ENCODE measurements at regions not wholly inside any gene's neighbourhood (a gene's known extent, or its start where the extent isn't known, plus 50 kb on each side); places are given as distances from the start of the nearest gene placed in this dataset.
"Not testable (repeated sequence)": the region's sequence is repeated elsewhere in the genome, so short reads cannot be mapped to it uniquely, and the experiment has no call there.

GRCh38 chr5:23763170-23763569, 255.8 kb downstream of the PRDM9 start:
- Histone ChIP-seq H3K27ac (ENCODE audit: low read depth) (no peak overlapping the region), H3K36me3 (ENCODE audit: insufficient read depth) (no peaks in the 10 kb centered on the region), H3K4me1 (ENCODE audit: insufficient read depth) (no peaks in the 10 kb centered on the region), H3K4me3 (ENCODE audit: low read depth, low read length) (no peak overlapping the region)
- DNase-seq (ENCODE audit: extremely low spot score), result no peak
- 86% methylated on average over 1 of the region's 1 CpG for WGBS

- no peaks in the 10 kb centered on the region for H3K4me1 ChIP-seq (ENCODE audit: insufficient read depth)
- DNase-seq (ENCODE audit: extremely low spot score), result no peak
- WGBS, result 62% methylated on average over 3 of the region's 3 CpGs
- H3K4me3 ChIP-seq (ENCODE audit: low read depth, low read length), result no peak overlapping the region
- no peaks in the 10 kb centered on the region for H3K36me3 ChIP-seq (ENCODE audit: insufficient read depth)
- no peak overlapping the region for H3K27ac ChIP-seq (ENCODE audit: low read depth)
These were observed 269.3 kb downstream of the PRDM9 start for GRCh38 chr5:23776684-23777083.

- H3K4me3 ChIP-seq (ENCODE audit: low read depth, low read length); H3K36me3 ChIP-seq (ENCODE audit: insufficient read depth); H3K27ac ChIP-seq (ENCODE audit: low read depth); DNase-seq (ENCODE audit: extremely low spot score); H3K4me1 ChIP-seq (ENCODE audit: insufficient read depth): not testable (repeated sequence)
- 94% methylated on average over 4 of the region's 4 CpGs for WGBS
These were observed 292.9 kb downstream of the PRDM9 start for GRCh38 chr5:23800307-23800706.

- no peaks in the 10 kb centered on the region for H3K36me3 ChIP-seq (ENCODE audit: insufficient read depth)
- no peak for DNase-seq (ENCODE audit: extremely low spot score)
- no peak overlapping the region for H3K4me3 ChIP-seq (ENCODE audit: low read depth, low read length)
- WGBS, result 45% methylated on average over 5 of the region's 5 CpGs
- H3K4me1 ChIP-seq (ENCODE audit: insufficient read depth), result no peaks in the 10 kb centered on the region
- H3K27ac ChIP-seq (ENCODE audit: low read depth), result no peak overlapping the region
These were observed 313.5 kb downstream of the PRDM9 start for GRCh38 chr5:23820765-23821471.

- no peaks in the 10 kb centered on the region for H3K36me3 ChIP-seq (ENCODE audit: insufficient read depth)
- no peak overlapping the region for H3K27ac ChIP-seq (ENCODE audit: low read depth)
- no peaks in the 10 kb centered on the region for H3K4me1 ChIP-seq (ENCODE audit: insufficient read depth)
- DNase-seq (ENCODE audit: extremely low spot score), result no peak
- WGBS, result 50% methylated on average over 8 of the region's 8 CpGs
- H3K4me3 ChIP-seq (ENCODE audit: low read depth, low read length), result no peak overlapping the region
These were observed 316.1 kb downstream of the PRDM9 start for GRCh38 chr5:23823521-23823920.

- no peaks in the 10 kb centered on the region for H3K4me1 ChIP-seq (ENCODE audit: insufficient read depth)
- WGBS, result 56% methylated on average over 5 of the region's 5 CpGs
- no peak for DNase-seq (ENCODE audit: extremely low spot score)
- H3K36me3 ChIP-seq (ENCODE audit: insufficient read depth), result no peaks in the 10 kb centered on the region
- no peak overlapping the region for H3K27ac ChIP-seq (ENCODE audit: low read depth)
- H3K4me3 ChIP-seq (ENCODE audit: low read depth, low read length), result no peak overlapping the region
These were observed 317.8 kb downstream of the PRDM9 start for GRCh38 chr5:23825196-23825595.

- H3K36me3 ChIP-seq (ENCODE audit: insufficient read depth), result no peaks in the 10 kb centered on the region
- H3K4me3 ChIP-seq (ENCODE audit: low read depth, low read length), result no peak overlapping the region
- no peaks in the 10 kb centered on the region for H3K4me1 ChIP-seq (ENCODE audit: insufficient read depth)
- no peak overlapping the region for H3K27ac ChIP-seq (ENCODE audit: low read depth)
- DNase-seq (ENCODE audit: extremely low spot score), result no peak
These were observed 332.7 kb downstream of the PRDM9 start for GRCh38 chr5:23840083-23840482.

- no peak overlapping the region for H3K4me3 ChIP-seq (ENCODE audit: low read depth, low read length)
- 78% methylated on average over 5 of the region's 5 CpGs for WGBS
- no peak for DNase-seq (ENCODE audit: extremely low spot score)
- H3K4me1 ChIP-seq (ENCODE audit: insufficient read depth), result no peaks in the 10 kb centered on the region
- H3K27ac ChIP-seq (ENCODE audit: low read depth), result no peak overlapping the region
- H3K36me3 ChIP-seq (ENCODE audit: insufficient read depth), result no peaks in the 10 kb centered on the region
These were observed 357.4 kb downstream of the PRDM9 start for GRCh38 chr5:23864786-23865185.

GRCh38 chr5:23877847-23878246, 370.4 kb downstream of the PRDM9 start:
- H3K27ac ChIP-seq (ENCODE audit: low read depth), result no peak overlapping the region
- no peaks in the 10 kb centered on the region for H3K4me1 ChIP-seq (ENCODE audit: insufficient read depth)
- DNase-seq (ENCODE audit: extremely low spot score), result no peak
- H3K36me3 ChIP-seq (ENCODE audit: insufficient read depth), result no peaks in the 10 kb centered on the region
- 91% methylated on average over 3 of the region's 3 CpGs for WGBS
- H3K4me3 ChIP-seq (ENCODE audit: low read depth, low read length), result no peak overlapping the region

GRCh38 chr5:23884405-23885031, 377.1 kb downstream of the PRDM9 start:
- 75% methylated on average over 4 of the region's 4 CpGs for WGBS
- no peak for DNase-seq (ENCODE audit: extremely low spot score)
- H3K4me1 ChIP-seq (ENCODE audit: insufficient read depth), result no peaks in the 10 kb centered on the region
- no peaks in the 10 kb centered on the region for H3K36me3 ChIP-seq (ENCODE audit: insufficient read depth)
- H3K4me3 ChIP-seq (ENCODE audit: low read depth, low read length), result no peak overlapping the region
- H3K27ac ChIP-seq (ENCODE audit: low read depth), result no peak overlapping the region

- H3K4me1 ChIP-seq (ENCODE audit: insufficient read depth), result no peaks in the 10 kb centered on the region
- WGBS, result 92% methylated on average over 5 of the region's 5 CpGs
- H3K36me3 ChIP-seq (ENCODE audit: insufficient read depth), result no peaks in the 10 kb centered on the region
- H3K27ac ChIP-seq (ENCODE audit: low read depth), result no peak overlapping the region
- DNase-seq (ENCODE audit: extremely low spot score), result no peak
- no peak overlapping the region for H3K4me3 ChIP-seq (ENCODE audit: low read depth, low read length)
These were observed 386.2 kb downstream of the PRDM9 start for GRCh38 chr5:23893561-23893960.

GRCh38 chr5:23895614-23896013, 388.2 kb downstream of the PRDM9 start:
- H3K36me3 ChIP-seq (ENCODE audit: insufficient read depth), result no peaks in the 10 kb centered on the region
- H3K27ac ChIP-seq (ENCODE audit: low read depth), result no peak overlapping the region
- H3K4me1 ChIP-seq (ENCODE audit: insufficient read depth), result no peaks in the 10 kb centered on the region
- no peak overlapping the region for H3K4me3 ChIP-seq (ENCODE audit: low read depth, low read length)
- WGBS, result 79% methylated on average over 4 of the region's 4 CpGs
- DNase-seq (ENCODE audit: extremely low spot score), result no peak

- Histone ChIP-seq H3K4me1 (ENCODE audit: insufficient read depth) (no peaks in the 10 kb centered on the region), H3K4me3 (ENCODE audit: low read depth, low read length) (no peak overlapping the region), H3K36me3 (ENCODE audit: insufficient read depth) (no peaks in the 10 kb centered on the region), H3K27ac (ENCODE audit: low read depth) (no peak overlapping the region)
- WGBS, result 55% methylated on average over 3 of the region's 3 CpGs
- no peak for DNase-seq (ENCODE audit: extremely low spot score)
These were observed 423.6 kb downstream of the PRDM9 start for GRCh38 chr5:23930985-23931384.

- H3K27ac ChIP-seq (ENCODE audit: low read depth); H3K4me3 ChIP-seq (ENCODE audit: low read depth, low read length); H3K4me1 ChIP-seq (ENCODE audit: insufficient read depth); H3K36me3 ChIP-seq (ENCODE audit: insufficient read depth); DNase-seq (ENCODE audit: extremely low spot score): not testable (repeated sequence)
- 85% methylated on average over 47 of the region's 47 CpGs for WGBS
These were observed 444.0 kb downstream of the PRDM9 start for GRCh38 chr5:23951261-23951928.
